ENCODE measurements at regions not wholly inside any gene's neighbourhood (a gene's known extent, or its start where the extent isn't known, plus 50 kb on each side); places are given as distances from the start of the nearest gene placed in this dataset.

GRCh38 chr3:59423707-59424106 is 373.9 kb upstream of the CFAP20DC start:
- TF ChIP-seq, protein P1, sequence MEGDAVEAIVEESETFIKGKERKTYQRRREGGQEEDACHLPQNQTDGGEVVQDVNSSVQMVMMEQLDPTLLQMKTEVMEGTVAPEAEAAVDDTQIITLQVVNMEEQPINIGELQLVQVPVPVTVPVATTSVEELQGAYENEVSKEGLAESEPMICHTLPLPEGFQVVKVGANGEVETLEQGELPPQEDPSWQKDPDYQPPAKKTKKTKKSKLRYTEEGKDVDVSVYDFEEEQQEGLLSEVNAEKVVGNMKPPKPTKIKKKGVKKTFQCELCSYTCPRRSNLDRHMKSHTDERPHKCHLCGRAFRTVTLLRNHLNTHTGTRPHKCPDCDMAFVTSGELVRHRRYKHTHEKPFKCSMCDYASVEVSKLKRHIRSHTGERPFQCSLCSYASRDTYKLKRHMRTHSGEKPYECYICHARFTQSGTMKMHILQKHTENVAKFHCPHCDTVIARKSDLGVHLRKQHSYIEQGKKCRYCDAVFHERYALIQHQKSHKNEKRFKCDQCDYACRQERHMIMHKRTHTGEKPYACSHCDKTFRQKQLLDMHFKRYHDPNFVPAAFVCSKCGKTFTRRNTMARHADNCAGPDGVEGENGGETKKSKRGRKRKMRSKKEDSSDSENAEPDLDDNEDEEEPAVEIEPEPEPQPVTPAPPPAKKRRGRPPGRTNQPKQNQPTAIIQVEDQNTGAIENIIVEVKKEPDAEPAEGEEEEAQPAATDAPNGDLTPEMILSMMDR (IDR thresholded peaks at IDR 0.05; ENCODE audit: low read depth, low read length, missing input control), result no peak
- no peak for TF ChIP-seq TAF1 (conservative IDR thresholded peaks at IDR 0.05)
- no peak for TF ChIP-seq RAD21 (IDR thresholded peaks at IDR 0.05)
- TF ChIP-seq YY1 (IDR thresholded peaks at IDR 0.05), result no peak
- TF ChIP-seq HNF4G (IDR thresholded peaks at IDR 0.05), result no peak
- no peak for TF ChIP-seq MAX (IDR thresholded peaks at IDR 0.05)
- TF ChIP-seq, protein P2, sequence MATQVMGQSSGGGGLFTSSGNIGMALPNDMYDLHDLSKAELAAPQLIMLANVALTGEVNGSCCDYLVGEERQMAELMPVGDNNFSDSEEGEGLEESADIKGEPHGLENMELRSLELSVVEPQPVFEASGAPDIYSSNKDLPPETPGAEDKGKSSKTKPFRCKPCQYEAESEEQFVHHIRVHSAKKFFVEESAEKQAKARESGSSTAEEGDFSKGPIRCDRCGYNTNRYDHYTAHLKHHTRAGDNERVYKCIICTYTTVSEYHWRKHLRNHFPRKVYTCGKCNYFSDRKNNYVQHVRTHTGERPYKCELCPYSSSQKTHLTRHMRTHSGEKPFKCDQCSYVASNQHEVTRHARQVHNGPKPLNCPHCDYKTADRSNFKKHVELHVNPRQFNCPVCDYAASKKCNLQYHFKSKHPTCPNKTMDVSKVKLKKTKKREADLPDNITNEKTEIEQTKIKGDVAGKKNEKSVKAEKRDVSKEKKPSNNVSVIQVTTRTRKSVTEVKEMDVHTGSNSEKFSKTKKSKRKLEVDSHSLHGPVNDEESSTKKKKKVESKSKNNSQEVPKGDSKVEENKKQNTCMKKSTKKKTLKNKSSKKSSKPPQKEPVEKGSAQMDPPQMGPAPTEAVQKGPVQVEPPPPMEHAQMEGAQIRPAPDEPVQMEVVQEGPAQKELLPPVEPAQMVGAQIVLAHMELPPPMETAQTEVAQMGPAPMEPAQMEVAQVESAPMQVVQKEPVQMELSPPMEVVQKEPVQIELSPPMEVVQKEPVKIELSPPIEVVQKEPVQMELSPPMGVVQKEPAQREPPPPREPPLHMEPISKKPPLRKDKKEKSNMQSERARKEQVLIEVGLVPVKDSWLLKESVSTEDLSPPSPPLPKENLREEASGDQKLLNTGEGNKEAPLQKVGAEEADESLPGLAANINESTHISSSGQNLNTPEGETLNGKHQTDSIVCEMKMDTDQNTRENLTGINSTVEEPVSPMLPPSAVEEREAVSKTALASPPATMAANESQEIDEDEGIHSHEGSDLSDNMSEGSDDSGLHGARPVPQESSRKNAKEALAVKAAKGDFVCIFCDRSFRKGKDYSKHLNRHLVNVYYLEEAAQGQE (IDR thresholded peaks at IDR 0.05), result no peak
- no peak for TF ChIP-seq EGR1 (IDR thresholded peaks at IDR 0.05; ENCODE audit: low read depth in 2 of 2)
- no peak for TF ChIP-seq NR2F2 (IDR thresholded peaks at IDR 0.05)
- TF ChIP-seq JUND (IDR thresholded peaks at IDR 0.05), result no peak
- no peak for TF ChIP-seq HNF4A (conservative IDR thresholded peaks at IDR 0.05)
- TF ChIP-seq, protein P3, sequence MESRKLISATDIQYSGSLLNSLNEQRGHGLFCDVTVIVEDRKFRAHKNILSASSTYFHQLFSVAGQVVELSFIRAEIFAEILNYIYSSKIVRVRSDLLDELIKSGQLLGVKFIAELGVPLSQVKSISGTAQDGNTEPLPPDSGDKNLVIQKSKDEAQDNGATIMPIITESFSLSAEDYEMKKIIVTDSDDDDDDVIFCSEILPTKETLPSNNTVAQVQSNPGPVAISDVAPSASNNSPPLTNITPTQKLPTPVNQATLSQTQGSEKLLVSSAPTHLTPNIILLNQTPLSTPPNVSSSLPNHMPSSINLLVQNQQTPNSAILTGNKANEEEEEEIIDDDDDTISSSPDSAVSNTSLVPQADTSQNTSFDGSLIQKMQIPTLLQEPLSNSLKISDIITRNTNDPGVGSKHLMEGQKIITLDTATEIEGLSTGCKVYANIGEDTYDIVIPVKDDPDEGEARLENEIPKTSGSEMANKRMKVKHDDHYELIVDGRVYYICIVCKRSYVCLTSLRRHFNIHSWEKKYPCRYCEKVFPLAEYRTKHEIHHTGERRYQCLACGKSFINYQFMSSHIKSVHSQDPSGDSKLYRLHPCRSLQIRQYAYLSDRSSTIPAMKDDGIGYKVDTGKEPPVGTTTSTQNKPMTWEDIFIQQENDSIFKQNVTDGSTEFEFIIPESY (IDR thresholded peaks at IDR 0.05), result no peak
